NT2/D1 (cell line): ENCODE measurements at regions not wholly inside any gene's neighbourhood (a gene's known extent, or its start where the extent isn't known, plus 50 kb on each side); places are given as distances from the start of the nearest gene placed in this dataset.

Experiments
- YY1 ChIP-seq: IDR thresholded peaks from 2 replicates; pipeline ENCODE4 v1.6.1; 2011; ENCODE audit not compliant: insufficient read length, insufficient read depth
- ZNF274 ChIP-seq: IDR thresholded peaks from 2 replicates; pipeline ENCODE4 v1.6.1; 2011; ENCODE audit warnings: mild to moderate bottlenecking, low read depth, low read length

GRCh38 chr7:42590771-42591310 is 321.0 kb downstream of the C7orf25 start:
- TF ChIP-seq ZNF274 (no peak), YY1 (no peak)
